Central memory CD8-positive, alpha-beta T cell (primary cell): ENCODE measurements at regions not wholly inside any gene's neighbourhood (a gene's known extent, or its start where the extent isn't known, plus 50 kb on each side); places are given as distances from the start of the nearest gene placed in this dataset.

ENCODE experiments used
- ATAC-seq: fragments of 150-1000 bp; cut with Tn5 transposase; replicated peaks from 2 replicates; pipeline ENCODE4 v1.10.0; 2022; ENCODE audit warnings: mild to moderate bottlenecking, moderate FRiP score, moderate number of reproducible peaks; ENCODE audit not compliant: poor library complexity, severe bottlenecking; ENCODE audit errors: extremely low read depth
- DNase-seq, 2 donors: peaks; one replicate each; pipeline ENCODE4 v3.0.0; 2021; ENCODE audit warnings: low spot score in 2 of 2
- H3K27ac Mint-ChIP-seq: one replicate; pipeline ENCODE4 v1.8.0; 2022; ENCODE audit warnings: low read depth, mild to moderate bottlenecking, moderate library complexity, mixed read lengths
- H3K27me3 Mint-ChIP-seq: one replicate; pipeline ENCODE4 v1.8.0; 2022; ENCODE audit warnings: mixed read lengths
- H3K36me3 Mint-ChIP-seq: one replicate; pipeline ENCODE4 v1.8.0; 2022; ENCODE audit warnings: mild to moderate bottlenecking, moderate library complexity, mixed read lengths; ENCODE audit not compliant: insufficient read depth
- H3K4me1 Mint-ChIP-seq: one replicate; pipeline ENCODE4 v1.8.0; 2022; ENCODE audit warnings: mixed read lengths
- H3K4me3 Mint-ChIP-seq: one replicate; pipeline ENCODE4 v1.8.0; 2022; ENCODE audit warnings: mild to moderate bottlenecking, moderate library complexity, mixed read lengths
- H3K9me3 Mint-ChIP-seq: one replicate; pipeline ENCODE4 v1.8.0; 2022; ENCODE audit warnings: mixed read lengths

GRCh38 chr10:128545216-128545615 is 419.0 kb upstream of the MKI67 start:
- Mint-ChIP-seq H3K4me1 (no peaks in the 10 kb centered on the region), H3K27me3 (peaks cover 22% of the 10 kb centered on the region), H3K4me3 (no peak overlapping the region), H3K36me3 (no peaks in the 10 kb centered on the region), H3K9me3 (peaks cover 5% of the 10 kb centered on the region), H3K27ac (no peak overlapping the region)
- ATAC-seq (no peak), DNase-seq (no peak)

GRCh38 chr10:128546651-128547165 is 420.5 kb upstream of the MKI67 start:
- Mint-ChIP-seq H3K27me3 (peaks cover 8% of the 10 kb centered on the region), H3K36me3 (no peaks in the 10 kb centered on the region), H3K4me1 (no peaks in the 10 kb centered on the region), H3K9me3 (peaks cover 10% of the 10 kb centered on the region), H3K4me3 (no peak overlapping the region), H3K27ac (no peak overlapping the region)
- no peak for DNase-seq
- ATAC-seq = no peak

- no peaks in the 10 kb centered on the region for H3K4me1 Mint-ChIP-seq
- H3K27me3 Mint-ChIP-seq = peaks cover 1% of the 10 kb centered on the region
- H3K36me3 Mint-ChIP-seq = no peaks in the 10 kb centered on the region
- H3K27ac Mint-ChIP-seq = no peak overlapping the region
- no peak overlapping the region for H3K4me3 Mint-ChIP-seq
- DNase-seq (no peak), ATAC-seq (no peak)
- peaks cover 10% of the 10 kb centered on the region for H3K9me3 Mint-ChIP-seq
These were observed 422.9 kb upstream of the MKI67 start for GRCh38 chr10:128549101-128549608.

GRCh38 chr10:128550045-128550444 is 423.8 kb upstream of the MKI67 start:
- no peak overlapping the region for H3K4me3 Mint-ChIP-seq
- no peak overlapping the region for H3K27ac Mint-ChIP-seq
- no peaks in the 10 kb centered on the region for H3K36me3 Mint-ChIP-seq
- DNase-seq = no peak
- peaks cover 10% of the 10 kb centered on the region for H3K9me3 Mint-ChIP-seq
- ATAC-seq = no peak
- peaks cover 10% of the 10 kb centered on the region for H3K27me3 Mint-ChIP-seq
- no peaks in the 10 kb centered on the region for H3K4me1 Mint-ChIP-seq

- Mint-ChIP-seq H3K27me3 (peaks cover 13% of the 10 kb centered on the region), H3K9me3 (peaks cover 10% of the 10 kb centered on the region), H3K36me3 (no peaks in the 10 kb centered on the region), H3K4me1 (no peaks in the 10 kb centered on the region), H3K27ac (no peak overlapping the region), H3K4me3 (no peak overlapping the region)
- DNase-seq (no peak), ATAC-seq (no peak)
These were observed 425.3 kb upstream of the MKI67 start for GRCh38 chr10:128551475-128551874.

- Mint-ChIP-seq H3K36me3 (no peaks in the 10 kb centered on the region), H3K4me3 (no peak overlapping the region), H3K27ac (no peak overlapping the region), H3K4me1 (no peaks in the 10 kb centered on the region), H3K9me3 (peaks cover 7% of the 10 kb centered on the region), H3K27me3 (peaks cover 13% of the 10 kb centered on the region)
- ATAC-seq = no peak
- no peak for DNase-seq
These were observed 427.5 kb upstream of the MKI67 start for GRCh38 chr10:128553755-128554154.

GRCh38 chr10:128556182-128557110 is 430.2 kb upstream of the MKI67 start:
- no peak overlapping the region for H3K4me3 Mint-ChIP-seq
- H3K27ac Mint-ChIP-seq = no peak overlapping the region
- no peaks in the 10 kb centered on the region for H3K36me3 Mint-ChIP-seq
- DNase-seq = no peak
- peaks cover 13% of the 10 kb centered on the region for H3K27me3 Mint-ChIP-seq
- no peak for ATAC-seq
- no peaks in the 10 kb centered on the region for H3K4me1 Mint-ChIP-seq
- no peaks in the 10 kb centered on the region for H3K9me3 Mint-ChIP-seq

- Mint-ChIP-seq H3K27me3 (peaks cover 13% of the 10 kb centered on the region), H3K9me3 (peaks cover 7% of the 10 kb centered on the region), H3K4me1 (no peaks in the 10 kb centered on the region), H3K36me3 (no peaks in the 10 kb centered on the region), H3K4me3 (no peak overlapping the region), H3K27ac (no peak overlapping the region)
- DNase-seq (no peak), ATAC-seq (no peak)
These were observed 431.0 kb upstream of the MKI67 start for GRCh38 chr10:128557149-128557710.

- DNase-seq (no peak), ATAC-seq (no peak)
- Mint-ChIP-seq H3K9me3 (peaks cover 8% of the 10 kb centered on the region), H3K36me3 (no peaks in the 10 kb centered on the region), H3K4me1 (no peaks in the 10 kb centered on the region), H3K4me3 (no peak overlapping the region), H3K27me3 (no peaks in the 10 kb centered on the region), H3K27ac (no peak overlapping the region)
These were observed 434.2 kb upstream of the MKI67 start for GRCh38 chr10:128560406-128560805.

- H3K27ac Mint-ChIP-seq = no peak overlapping the region
- no peaks in the 10 kb centered on the region for H3K36me3 Mint-ChIP-seq
- DNase-seq = no peak
- peaks cover 8% of the 10 kb centered on the region for H3K9me3 Mint-ChIP-seq
- no peak for ATAC-seq
- no peaks in the 10 kb centered on the region for H3K27me3 Mint-ChIP-seq
- no peaks in the 10 kb centered on the region for H3K4me1 Mint-ChIP-seq
- no peak overlapping the region for H3K4me3 Mint-ChIP-seq
These were observed 434.8 kb upstream of the MKI67 start for GRCh38 chr10:128560993-128561392.

GRCh38 chr10:128563387-128563786 is 437.2 kb upstream of the MKI67 start:
- H3K9me3 Mint-ChIP-seq = peaks cover 8% of the 10 kb centered on the region
- no peak overlapping the region for H3K27ac Mint-ChIP-seq
- H3K27me3 Mint-ChIP-seq = no peaks in the 10 kb centered on the region
- no peak for ATAC-seq
- no peak for DNase-seq
- no peaks in the 10 kb centered on the region for H3K4me1 Mint-ChIP-seq
- H3K36me3 Mint-ChIP-seq = no peaks in the 10 kb centered on the region
- H3K4me3 Mint-ChIP-seq = no peak overlapping the region

GRCh38 chr10:128563904-128564303 is 437.7 kb upstream of the MKI67 start:
- H3K4me1 Mint-ChIP-seq = no peaks in the 10 kb centered on the region
- no peaks in the 10 kb centered on the region for H3K36me3 Mint-ChIP-seq
- no peak overlapping the region for H3K27ac Mint-ChIP-seq
- DNase-seq (no peak), ATAC-seq (no peak)
- H3K9me3 Mint-ChIP-seq = peaks cover 8% of the 10 kb centered on the region
- no peak overlapping the region for H3K4me3 Mint-ChIP-seq
- no peaks in the 10 kb centered on the region for H3K27me3 Mint-ChIP-seq
